Esophagus (tissue), 2 donors: ENCODE measurements at regions not wholly inside any gene's neighbourhood (a gene's known extent, or its start where the extent isn't known, plus 50 kb on each side); places are given as distances from the start of the nearest gene placed in this dataset.
"Not testable (repeated sequence)": the region's sequence is repeated elsewhere in the genome, so short reads cannot be mapped to it uniquely, and the experiment has no call there.

ENCODE experiments used
- H3K27ac ChIP-seq, 2 donors: one replicate each; pipeline ENCODE4 v1.5.1; 2013; ENCODE audit warnings: low read depth in 2 of 2, mild to moderate bottlenecking in 2 of 2, inconsistent platforms in 1 of 2, low read length in 1 of 2, moderate library complexity in 1 of 2
- H3K27me3 ChIP-seq, 2 donors: one replicate each; pipeline ENCODE4 v1.6.1; 2013; ENCODE audit warnings: low read length in 2 of 2, control low read depth in 1 of 2, mild to moderate bottlenecking in 1 of 2; ENCODE audit not compliant: insufficient read depth in 2 of 2, control insufficient read depth in 1 of 2
- H3K36me3 ChIP-seq, 2 donors: one replicate each; pipeline ENCODE4 v1.6.1; 2013; ENCODE audit warnings: low read length in 1 of 2; ENCODE audit not compliant: control insufficient read depth in 2 of 2, insufficient read depth in 2 of 2
- H3K4me1 ChIP-seq, 2 donors: one replicate each; pipeline ENCODE4 v1.6.1; 2013; ENCODE audit warnings: low read length in 1 of 2; ENCODE audit not compliant: control insufficient read depth in 2 of 2, insufficient read depth in 2 of 2
- H3K4me3 ChIP-seq, 2 donors: one replicate each; pipeline ENCODE4 v1.5.1; 2013; ENCODE audit warnings: low read length in 2 of 2, mild to moderate bottlenecking in 2 of 2, low read depth in 1 of 2, moderate library complexity in 1 of 2
- H3K9me3 ChIP-seq, 2 donors: one replicate each; pipeline ENCODE4 v1.6.1; 2013; ENCODE audit warnings: mild to moderate bottlenecking in 2 of 2, low read depth in 1 of 2, low read length in 1 of 2, moderate library complexity in 1 of 2; ENCODE audit not compliant: control insufficient read depth in 2 of 2, insufficient read depth in 1 of 2
- WGBS, 2 donors: extraction: QIAGEN DNeasy Blood & Tissue Kit; methylation state at CpG; one replicate each; pipeline ENCODE4 v1.1.7; 2013; 5-methylcytosine and 5-hydroxymethylcytosine counted together
- donor health status: healthy with polysubstance abuse.
- donor health status: Bipolar disorder and iron deficiency.

DNA sequence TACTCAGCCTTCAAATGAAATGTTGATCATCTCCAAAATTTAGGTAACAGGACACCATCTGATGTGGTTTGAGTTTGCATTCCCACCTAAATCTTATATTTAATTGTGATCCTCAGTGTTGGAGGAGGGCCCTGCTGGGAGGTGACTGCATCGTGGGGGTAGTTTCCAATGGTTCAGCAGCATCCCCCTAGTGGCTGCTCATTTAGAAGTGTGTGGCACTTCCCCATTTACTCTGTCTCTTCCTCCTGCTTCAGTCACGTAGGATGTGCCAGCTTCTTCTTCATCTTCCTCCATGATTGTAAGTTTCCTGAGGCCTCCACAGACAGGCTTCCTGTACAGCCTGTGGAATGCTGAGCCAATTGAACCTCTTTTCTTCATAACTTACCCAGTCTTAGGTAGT, 731.2 kb downstream of the USP25 start:
- Histone ChIP-seq H3K36me3 (no peaks in the 10 kb centered on the region), H3K27ac (no peak overlapping the region), H3K27me3 (no peaks in the 10 kb centered on the region), H3K4me1 (no peaks in the 10 kb centered on the region), H3K4me3 (no peak overlapping the region), H3K9me3 (no peaks in the 10 kb centered on the region)
- WGBS, 2 donors, result 73 to 77% methylated on average over 2 of the region's 2 CpGs

DNA sequence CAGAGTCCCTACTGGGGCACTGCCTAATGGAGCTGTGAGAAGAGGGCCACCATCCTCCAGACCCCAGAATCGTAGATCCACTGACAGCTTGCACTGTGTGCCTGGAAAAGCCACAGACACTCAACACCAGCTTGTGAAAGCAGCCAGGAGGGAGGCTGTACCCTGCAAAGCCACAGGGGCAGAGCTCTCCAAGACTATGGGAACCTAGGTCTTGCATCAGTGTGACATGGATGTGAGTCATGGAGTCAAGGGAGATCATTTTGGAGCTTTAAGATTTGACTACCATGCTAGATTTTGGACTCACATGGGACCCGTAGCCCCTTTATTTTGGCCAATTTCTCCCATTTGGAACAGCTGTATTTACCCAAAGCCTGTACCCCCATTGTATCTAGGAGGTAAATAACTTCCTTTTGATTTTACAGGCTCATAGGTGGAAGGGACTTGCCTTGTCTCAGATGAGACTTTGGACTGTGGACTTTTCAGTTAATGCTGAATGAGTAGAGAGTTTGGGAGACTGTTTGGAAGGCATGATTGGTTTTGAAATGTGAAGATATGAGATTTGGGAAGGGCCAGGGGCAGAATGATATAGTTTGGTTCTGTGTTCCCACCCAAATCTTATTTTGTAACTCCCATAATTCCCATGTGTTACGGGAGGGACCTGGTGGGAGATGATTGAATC, 734.6 kb downstream of the USP25 start:
- 87 to 92% methylated on average over 3 of the region's 3 CpGs for WGBS, 2 donors
- not testable (repeated sequence) for H3K4me3 ChIP-seq, H3K27ac ChIP-seq, H3K4me1 ChIP-seq, H3K36me3 ChIP-seq, H3K9me3 ChIP-seq, H3K27me3 ChIP-seq

DNA sequence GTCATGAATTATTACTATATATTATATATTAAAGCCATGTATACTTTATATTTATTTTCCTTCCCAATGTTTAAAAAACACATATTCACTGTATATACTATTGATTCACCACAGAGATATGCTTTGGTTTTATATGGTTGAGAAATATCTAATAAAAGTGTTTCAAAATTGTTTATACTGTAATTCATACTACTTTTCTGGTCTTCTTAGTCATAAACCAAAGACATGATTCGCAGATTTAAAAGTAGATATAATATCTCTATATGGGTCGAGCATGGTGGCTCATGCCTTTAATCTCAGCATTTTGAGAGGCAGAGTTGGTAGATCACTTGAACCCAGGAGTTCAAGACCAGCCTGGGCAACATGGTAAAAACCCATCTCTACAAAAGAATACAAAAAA, 738.4 kb downstream of the USP25 start:
- Histone ChIP-seq H3K27me3 (no peaks in the 10 kb centered on the region), H3K4me3 (no peak overlapping the region), H3K4me1 (no peaks in the 10 kb centered on the region), H3K9me3 (no peaks in the 10 kb centered on the region), H3K27ac (no peak overlapping the region), H3K36me3 (no peaks in the 10 kb centered on the region)
- WGBS, 2 donors, result 86 to 88% methylated on average over 2 of the region's 2 CpGs

DNA sequence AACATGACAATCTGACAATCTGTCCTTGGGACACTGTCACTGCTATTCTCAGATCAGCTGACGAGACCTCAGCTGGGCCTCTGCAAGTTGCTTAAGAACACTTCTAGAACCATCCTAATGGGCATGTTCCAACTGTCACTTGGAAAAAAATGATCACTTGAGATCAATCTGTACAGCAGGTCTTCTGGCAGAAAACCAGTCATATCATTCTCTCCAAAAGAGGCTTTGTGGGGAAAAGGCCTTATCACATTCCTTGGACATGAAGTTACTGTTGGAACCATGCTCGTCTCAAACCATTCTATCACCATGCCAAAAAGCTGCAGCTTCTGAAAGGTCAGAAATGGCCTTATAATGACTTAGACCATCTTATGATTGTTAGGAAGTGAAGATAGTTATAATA, 744.2 kb downstream of the USP25 start:
- Histone ChIP-seq H3K27ac (no peak overlapping the region), H3K9me3 (no peaks in the 10 kb centered on the region), H3K27me3 (no peaks in the 10 kb centered on the region), H3K4me1 (no peaks in the 10 kb centered on the region), H3K36me3 (no peaks in the 10 kb centered on the region), H3K4me3 (no peak overlapping the region)
- WGBS, 2 donors, result 45 to 57% methylated on average over 2 of the region's 2 CpGs

DNA sequence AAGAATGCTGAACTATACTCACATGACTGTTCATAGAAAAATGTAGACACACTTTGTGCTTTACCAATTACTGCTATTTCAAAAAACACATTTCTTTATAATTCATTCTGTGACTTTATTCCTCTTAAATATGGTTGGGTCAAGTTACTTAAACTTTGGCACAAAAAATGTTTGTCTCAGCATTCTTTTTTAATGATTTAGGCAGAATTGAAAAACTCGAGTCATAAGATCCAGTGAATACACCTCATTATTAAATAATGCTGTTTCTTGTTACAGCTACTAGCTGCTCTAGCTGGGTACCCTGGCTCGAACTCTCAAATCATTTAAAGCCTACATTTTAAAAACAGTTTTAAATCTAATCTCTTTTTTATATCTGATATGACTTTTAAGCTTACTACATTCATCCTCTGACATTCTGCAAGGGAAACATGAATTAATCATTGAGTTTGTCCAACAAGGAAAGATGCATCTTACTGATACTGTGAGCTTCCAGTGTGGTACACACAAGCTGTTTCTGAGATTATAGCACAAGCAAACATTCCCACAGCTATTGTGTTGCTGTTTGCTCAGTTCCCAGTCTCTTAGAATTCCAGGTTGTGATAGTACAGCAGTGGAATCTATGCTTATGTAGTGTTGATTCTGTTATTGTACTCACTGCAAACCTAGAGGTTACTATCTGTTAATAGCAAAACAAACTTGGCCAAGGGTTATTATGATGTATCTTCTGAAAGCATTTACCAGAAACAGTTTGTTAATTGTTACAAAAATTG, 746.5 kb downstream of the USP25 start:
- H3K27ac ChIP-seq, result no peak overlapping the region
- no peaks in the 10 kb centered on the region for H3K9me3 ChIP-seq
- no peaks in the 10 kb centered on the region for H3K27me3 ChIP-seq
- no peaks in the 10 kb centered on the region for H3K36me3 ChIP-seq
- no peak overlapping the region for H3K4me3 ChIP-seq
- 55 to 60% methylated on average over 2 of the region's 2 CpGs for WGBS, 2 donors
- no peaks in the 10 kb centered on the region for H3K4me1 ChIP-seq

DNA sequence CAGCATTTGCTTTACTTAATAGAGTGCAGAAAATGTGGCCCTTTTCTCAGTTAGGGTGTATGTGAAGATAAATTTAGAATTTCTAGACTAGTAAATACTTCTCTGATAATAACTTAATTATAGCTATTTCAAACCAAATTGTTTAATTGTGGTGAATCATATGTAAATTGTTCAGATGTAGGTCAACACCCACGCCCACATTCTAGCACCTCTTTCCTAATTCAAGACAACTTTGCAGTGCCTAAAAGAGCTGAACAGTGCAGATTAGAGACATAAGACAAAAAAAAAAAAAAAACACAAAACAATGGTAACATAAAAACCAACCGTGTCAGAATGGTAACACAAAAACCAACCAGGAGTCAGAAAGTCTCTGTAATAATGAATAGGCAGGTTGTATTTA, 758.3 kb downstream of the USP25 start:
- H3K36me3 ChIP-seq, result peaks cover 0 to 3% of the 10 kb centered on the region in 2 donors
- no peak overlapping the region for H3K27ac ChIP-seq
- no peaks in the 10 kb centered on the region for H3K9me3 ChIP-seq
- H3K4me1 ChIP-seq, result no peaks in the 10 kb centered on the region
- WGBS, 2 donors, result 57 to 67% methylated on average over 2 of the region's 2 CpGs
- H3K27me3 ChIP-seq, result no peaks in the 10 kb centered on the region
- H3K4me3 ChIP-seq, result no peak overlapping the region

DNA sequence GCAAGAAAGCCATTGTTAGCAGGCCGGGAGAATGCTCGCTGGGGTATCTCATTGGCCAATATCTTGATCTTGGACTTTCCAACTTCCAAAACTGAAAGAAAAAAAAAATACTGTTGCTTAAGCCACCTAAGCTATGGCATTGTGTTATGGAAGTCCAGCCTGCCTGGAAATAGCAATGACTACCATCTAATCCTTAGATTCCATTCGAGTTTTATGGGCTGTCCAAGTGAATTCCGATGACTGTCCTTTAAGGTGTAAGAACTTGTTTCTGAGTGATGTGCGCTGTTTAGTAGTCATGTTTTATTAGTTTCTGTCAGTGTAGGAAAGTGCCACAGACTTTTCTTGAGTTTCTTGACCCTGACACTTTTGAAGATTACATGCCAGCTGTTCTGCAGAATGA, 762.6 kb downstream of the USP25 start:
- Histone ChIP-seq H3K27ac (no peak overlapping the region), H3K36me3 (no peaks in the 10 kb centered on the region), H3K4me3 (no peak overlapping the region), H3K4me1 (no peaks in the 10 kb centered on the region), H3K9me3 (no peaks in the 10 kb centered on the region), H3K27me3 (no peaks in the 10 kb centered on the region)
- WGBS, 2 donors, result 89% methylated on average over 5 of the region's 5 CpGs

DNA sequence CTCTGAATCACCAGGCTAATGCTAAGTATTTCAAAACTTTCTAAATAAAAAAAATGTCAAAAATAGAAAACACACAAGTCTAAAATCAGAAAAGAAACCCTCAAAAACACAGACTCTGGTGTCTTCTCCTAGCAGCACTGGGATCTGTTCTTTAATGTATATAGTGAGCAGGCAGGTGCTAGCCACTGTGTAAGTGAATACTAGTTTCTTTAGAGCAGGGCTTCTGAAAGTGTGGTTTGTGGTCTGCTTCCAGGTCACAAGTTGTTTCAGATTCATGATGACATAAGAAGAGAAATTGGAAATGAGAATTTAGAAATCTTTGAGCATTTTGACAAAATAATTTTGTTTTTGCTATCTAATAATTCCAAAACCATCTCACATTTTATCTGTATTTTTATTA, 763.1 kb downstream of the USP25 start:
- H3K9me3 ChIP-seq, result no peaks in the 10 kb centered on the region
- no peaks in the 10 kb centered on the region for H3K27me3 ChIP-seq
- no peak overlapping the region for H3K27ac ChIP-seq
- no peak overlapping the region for H3K4me3 ChIP-seq
- H3K36me3 ChIP-seq, result no peaks in the 10 kb centered on the region
- H3K4me1 ChIP-seq, result no peaks in the 10 kb centered on the region

DNA sequence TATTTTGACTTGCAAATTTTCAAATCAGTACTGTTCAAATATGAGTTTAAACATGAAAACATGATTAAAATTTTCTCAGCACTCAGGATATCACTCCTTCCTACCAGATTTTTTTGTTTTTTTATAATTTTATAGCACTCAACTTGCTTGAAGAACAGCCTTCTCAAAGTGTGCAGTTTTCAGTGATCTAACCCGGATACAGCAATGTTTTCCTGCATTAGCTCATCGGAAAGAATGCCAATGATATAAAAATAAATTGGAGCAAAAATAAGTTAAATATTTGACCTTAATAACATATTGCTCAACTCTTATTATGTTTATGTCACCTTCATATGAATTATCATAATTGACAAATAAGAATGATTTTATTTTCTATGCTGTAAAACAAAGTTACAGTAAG, 766.8 kb downstream of the USP25 start:
- H3K4me1 ChIP-seq, result no peaks in the 10 kb centered on the region
- no peak overlapping the region for H3K4me3 ChIP-seq
- 72 to 76% methylated on average over 2 of the region's 2 CpGs for WGBS, 2 donors

DNA sequence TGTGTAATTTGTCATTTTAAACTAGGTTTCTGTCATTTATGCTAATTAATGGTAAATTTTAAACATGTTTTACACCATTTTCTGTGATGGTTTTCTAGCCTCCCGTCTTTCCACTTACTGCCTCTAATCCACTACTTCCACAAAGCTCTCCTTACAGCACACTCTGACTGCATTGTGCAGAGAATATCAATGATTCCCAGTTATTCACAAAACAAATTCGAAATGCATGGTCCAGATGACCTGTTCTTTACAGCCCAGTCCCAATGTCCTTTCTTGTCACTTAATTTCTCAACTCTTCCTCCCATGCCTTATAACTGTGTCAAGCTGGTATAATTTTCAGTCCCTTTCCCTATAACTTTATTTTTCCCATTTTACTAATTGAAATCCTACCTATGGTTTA, 770.5 kb downstream of the USP25 start:
- 72 to 83% methylated on average over 2 of the region's 2 CpGs for WGBS, 2 donors
- Histone ChIP-seq H3K9me3 (no peaks in the 10 kb centered on the region), H3K36me3 (no peaks in the 10 kb centered on the region), H3K4me3 (no peak overlapping the region), H3K27ac (no peak overlapping the region), H3K27me3 (no peaks in the 10 kb centered on the region), H3K4me1 (no peaks in the 10 kb centered on the region)

More for the DNA sequence above, 766.8 kb downstream of the USP25 start:
- H3K27ac ChIP-seq, result no peak overlapping the region
- no peaks in the 10 kb centered on the region for H3K9me3 ChIP-seq
- no peaks in the 10 kb centered on the region for H3K36me3 ChIP-seq
- no peaks in the 10 kb centered on the region for H3K27me3 ChIP-seq
